ENCODE measurements at regions not wholly inside any gene's neighbourhood (a gene's known extent, or its start where the extent isn't known, plus 50 kb on each side); places are given as distances from the start of the nearest gene placed in this dataset.

DNA sequence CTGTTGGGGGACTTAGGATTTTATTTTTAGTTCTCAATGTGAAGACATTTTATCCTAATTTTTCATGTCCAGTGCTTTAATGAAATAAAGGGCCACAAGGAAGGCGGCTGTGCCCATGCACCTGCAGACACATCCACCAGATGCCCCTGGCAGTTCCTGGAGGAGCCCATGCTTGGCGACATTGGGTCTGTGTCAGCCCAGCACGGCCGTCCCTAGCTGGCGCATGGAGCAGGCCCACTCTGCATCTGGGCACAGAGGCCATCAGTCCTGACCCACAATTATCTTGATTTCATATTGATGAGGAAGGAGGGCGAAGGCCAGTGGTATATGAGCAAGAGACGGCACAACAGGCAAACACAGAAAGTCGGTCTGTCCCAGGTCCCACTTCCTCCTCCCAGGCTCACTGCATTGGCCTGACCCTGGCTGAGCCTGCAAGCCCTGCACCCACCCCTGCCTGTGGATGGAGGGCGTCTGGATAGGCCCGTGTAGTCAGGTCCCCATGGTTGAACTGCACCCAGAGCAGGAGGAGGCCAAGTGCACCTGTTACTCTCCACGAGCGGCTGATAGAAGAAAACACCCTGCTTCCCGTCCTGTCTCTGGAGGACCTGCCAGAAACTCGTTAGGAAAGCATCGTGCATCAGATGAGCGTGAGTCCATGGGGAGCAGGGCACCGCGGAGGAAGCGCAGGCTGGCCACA lies 296.9 kb downstream of the BRD1 start:
- no peak overlapping the region for H2AFZ ChIP-seq (replicated peaks; ENCODE audit: low read length, poor library complexity)
- 58% methylated on average over 7 of the region's 19 CpGs; no CpG with 5 or more reads in 1 of the 2 experiments for WGBS, 2 experiments (ENCODE audit: extremely low coverage in 2 of 2, insufficient read length in 1 of 2)
- no peak overlapping the region for H3K18ac ChIP-seq (ENCODE audit: low read depth, low read length)
- H3K9me1 ChIP-seq (ENCODE audit: insufficient read depth, low read length) = no peaks in the 10 kb centered on the region
- ATAC-seq (ENCODE audit: low read depth) (no peak), DNase-seq (no peak)
- H3K23ac ChIP-seq (ENCODE audit: low read depth, low read length) = no peak overlapping the region
- H4K91ac ChIP-seq (ENCODE audit: insufficient read depth, low read depth, low read length) = no peak overlapping the region
- dilution Hi-C loops (cut with HindIII; ENCODE audit: low sequenced_read_pairs, unreplicated experiment) = no loop called here
- no peak overlapping the region for H2BK15ac ChIP-seq (ENCODE audit: low read depth, low read length)
- no peak overlapping the region for H3K56ac ChIP-seq (ENCODE audit: extremely low read depth, insufficient read depth, low read length)
- H2BK120ac ChIP-seq (ENCODE audit: low read depth, low read length) = no peak overlapping the region
- POLR2A ChIA-PET (ENCODE audit: unreplicated experiment) = no interaction called here
- CTCF ChIA-PET = no interaction called here
- BruUV-seq (replicated peaks) = no TSS peak
- no peak overlapping the region for H4K8ac ChIP-seq (ENCODE audit: low read depth in 2 of 2, low read length in 2 of 2)
- H2AK5ac ChIP-seq (ENCODE audit: low read depth, low read length) = no peak overlapping the region
- H2BK20ac ChIP-seq (ENCODE audit: low read depth, low read length) = no peak overlapping the region
- no peak overlapping the region for H2AK9ac ChIP-seq (replicated peaks; ENCODE audit: low read depth, low read length, poor library complexity)
- H3K9ac ChIP-seq (ENCODE audit: low read depth, low read length) = no peak overlapping the region
- no peak overlapping the region for H3K14ac ChIP-seq (replicated peaks; ENCODE audit: low read depth, low read length)
- no peaks in the 10 kb centered on the region for H3K36me3 ChIP-seq (ENCODE audit: control insufficient read depth, insufficient read depth, low read length)
- no peaks in the 10 kb centered on the region for H3K4me1 ChIP-seq (ENCODE audit: control insufficient read depth, insufficient read depth, low read length)
- intact Hi-C loops (cut with micrococcal nuclease) = no loop called here
- H3K27ac ChIP-seq (ENCODE audit: insufficient read depth, low read length) = no peak overlapping the region
- in situ Hi-C loops (cut with MboI; ENCODE audit: low sequenced_read_pairs) = no loop called here
- no peaks in the 10 kb centered on the region for H3K27me3 ChIP-seq (ENCODE audit: control insufficient read depth, insufficient read depth, low read length)
- H4K5ac ChIP-seq (ENCODE audit: low read depth, low read length) = no peak overlapping the region
- no peak overlapping the region for H3K4me2 ChIP-seq (ENCODE audit: low read depth, low read length)
- no peak overlapping the region for H3K4me3 ChIP-seq (ENCODE audit: insufficient read depth, low read depth, low read length)
- peaks cover 55% of the 10 kb centered on the region for H3K9me3 ChIP-seq (ENCODE audit: control insufficient read depth, insufficient read depth, low read length)
- no peaks in the 10 kb centered on the region for H4K20me1 ChIP-seq (ENCODE audit: insufficient read depth, low read length)
- TF ChIP-seq SMC3 (IDR thresholded peaks at IDR 0.05; ENCODE audit: low read depth, low read length) (no peak), MAZ (IDR thresholded peaks at IDR 0.05; ENCODE audit: borderline replicate concordance, low read depth, low read length) (no peak), RFX5 (IDR thresholded peaks at IDR 0.05; ENCODE audit: low read depth, low read length) (no peak), NFE2L2 (IDR thresholded peaks at IDR 0.05; ENCODE audit: low read depth, low read length) (no peak), RAD21 (IDR thresholded peaks at IDR 0.05; ENCODE audit: low read length) (no peak), CHD1 (IDR thresholded peaks at IDR 0.05; ENCODE audit: low read depth, low read length) (no peak), MAFK (IDR thresholded peaks at IDR 0.05; ENCODE audit: low read depth, low read length) (no peak), FOS (IDR thresholded peaks at IDR 0.05; ENCODE audit: low read depth, low read length) (no peak), RCOR1 (IDR thresholded peaks at IDR 0.05; ENCODE audit: insufficient replicate concordance, low read length) (no peak), BHLHE40 (IDR thresholded peaks at IDR 0.05; ENCODE audit: low read depth, low read length) (no peak)
- TF ChIP-seq, protein P1, sequence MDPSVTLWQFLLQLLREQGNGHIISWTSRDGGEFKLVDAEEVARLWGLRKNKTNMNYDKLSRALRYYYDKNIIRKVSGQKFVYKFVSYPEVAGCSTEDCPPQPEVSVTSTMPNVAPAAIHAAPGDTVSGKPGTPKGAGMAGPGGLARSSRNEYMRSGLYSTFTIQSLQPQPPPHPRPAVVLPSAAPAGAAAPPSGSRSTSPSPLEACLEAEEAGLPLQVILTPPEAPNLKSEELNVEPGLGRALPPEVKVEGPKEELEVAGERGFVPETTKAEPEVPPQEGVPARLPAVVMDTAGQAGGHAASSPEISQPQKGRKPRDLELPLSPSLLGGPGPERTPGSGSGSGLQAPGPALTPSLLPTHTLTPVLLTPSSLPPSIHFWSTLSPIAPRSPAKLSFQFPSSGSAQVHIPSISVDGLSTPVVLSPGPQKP (IDR thresholded peaks at IDR 0.05; ENCODE audit: borderline replicate concordance, low read depth, low read length) = no peak
- H3K79me1 ChIP-seq (ENCODE audit: low read depth in 1 of 2, low read length in 2 of 2) = no peaks in the 10 kb centered on the region
- H3K4ac ChIP-seq (ENCODE audit: low read depth, low read length) = no peak overlapping the region
- no peak overlapping the region for H2BK5ac ChIP-seq (ENCODE audit: low read depth, low read length, poor library complexity, severe bottlenecking)

All from IMR-90 (cell line).